ENCODE measurements at regions not wholly inside any gene's neighbourhood (a gene's known extent, or its start where the extent isn't known, plus 50 kb on each side); places are given as distances from the start of the nearest gene placed in this dataset.

DNA sequence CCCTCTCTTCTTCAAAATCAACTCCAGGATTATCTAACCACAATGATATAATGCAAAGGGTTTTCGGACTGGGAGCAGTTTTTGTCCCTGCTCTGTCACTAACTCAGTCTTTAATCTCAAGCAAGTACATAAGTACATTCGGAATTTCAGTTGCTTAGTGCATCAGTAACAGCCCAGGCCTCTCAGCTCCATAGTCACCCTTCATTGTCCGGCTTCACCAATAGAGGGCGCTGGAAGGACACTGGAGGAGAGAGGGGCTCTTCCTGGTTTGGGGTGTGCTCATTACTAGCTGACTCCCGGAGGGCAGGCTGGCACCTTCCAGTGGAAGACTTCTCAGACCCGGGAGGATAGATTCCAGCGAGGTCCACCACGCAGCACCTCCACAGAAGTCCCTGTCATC is 90.4 kb upstream of the PDGFD start:
- H2AK5ac ChIP-seq (ENCODE audit: low read depth, low read length), result no peak overlapping the region
- no peaks in the 10 kb centered on the region for H3K9me3 ChIP-seq (ENCODE audit: insufficient read depth in 2 of 2, low read depth in 1 of 2, low read length in 1 of 2)
- no peak overlapping the region for H2BK5ac ChIP-seq (ENCODE audit: low read depth, low read length)
- DNase-seq (ENCODE audit: low read depth in 1 of 2, low spot score in 2 of 2), result peak; percentile 65 to 87
- no peaks in the 10 kb centered on the region for H3K79me1 ChIP-seq (ENCODE audit: low read depth, low read length)
- no peaks in the 10 kb centered on the region; the same call in 1 of the 2 replicates for H3K23me2 ChIP-seq (ENCODE audit: low read depth, low read length)
- H4K5ac ChIP-seq (ENCODE audit: insufficient read length, low read depth, low read length), result no peak overlapping the region
- no peak overlapping the region for H3K27ac ChIP-seq (ENCODE audit: low read depth, low read length)
- no peak overlapping the region for H3K56ac ChIP-seq (replicated peaks; ENCODE audit: insufficient read length, low read depth, low read length)
- peak overlapping the region; percentile 98 for H2AFZ ChIP-seq (ENCODE audit: low read length)
- ChIA-PET POLR2A (ENCODE audit: partially characterized antibody) (no interaction called here), CTCF (ENCODE audit: partially characterized antibody) (interaction anchor here (0.5 to 2.1 kb wide), 23 partner anchors 10 to 1608 kb away, joined by 3 to 18 read pairs (median 3); no protein-coding TSS in a partner anchor)
- no peaks in the 10 kb centered on the region for H3K27me3 ChIP-seq (replicated peaks in 1 of 4; ENCODE audit: control insufficient read depth in 3 of 4, extremely low read depth in 1 of 4, insufficient read depth in 3 of 4, low read length in 3 of 4)
- H3K23ac ChIP-seq (ENCODE audit: insufficient read length), result no peak overlapping the region
- peak; percentile 96 for FAIRE-seq
- no peak overlapping the region for H3K14ac ChIP-seq (ENCODE audit: insufficient read length)
- no peaks in the 10 kb centered on the region for H3K4me1 ChIP-seq (replicated peaks in 1 of 4; ENCODE audit: control insufficient read depth in 3 of 4, insufficient read depth in 4 of 4, low read length in 3 of 4)
- H4K91ac ChIP-seq (replicated peaks; ENCODE audit: insufficient read length, low read length), result no peak overlapping the region
- no peak overlapping the region for H3K4ac ChIP-seq (replicated peaks; ENCODE audit: insufficient read length, low read depth, low read length)
- H3K36me3 ChIP-seq (ENCODE audit: control insufficient read depth in 2 of 4, insufficient read depth in 4 of 4, low read length in 3 of 4), result no peaks in the 10 kb centered on the region
- H4K8ac ChIP-seq (ENCODE audit: extremely low read depth, insufficient read depth, low read length), result no peak overlapping the region
- H2BK12ac ChIP-seq (ENCODE audit: low read depth, low read length), result no peak overlapping the region
- H4K20me1 ChIP-seq (replicated peaks in 1 of 2; ENCODE audit: control insufficient read depth in 1 of 2, insufficient read depth in 2 of 2, low read length in 2 of 2), result no peaks in the 10 kb centered on the region
- H2BK20ac ChIP-seq (ENCODE audit: low read length), result no peak overlapping the region
- no peaks in the 10 kb centered on the region for H3K79me2 ChIP-seq (ENCODE audit: control insufficient read depth in 1 of 2, insufficient read depth in 2 of 2, low read length in 2 of 2)
- 33% methylated on average over 8 of the region's 8 CpGs; no CpG with 5 or more reads in 1 of the 2 experiments for WGBS, 2 experiments (ENCODE audit: extremely low coverage in 1 of 2, insufficient coverage in 1 of 2, insufficient read length in 1 of 2, insufficient replicate concordance in 2 of 2, low coverage in 1 of 2, low lambda C conversion rate in 2 of 2, missing lambda C conversion rate in 1 of 2)
- H3K9ac ChIP-seq (replicated peaks in 1 of 4; ENCODE audit: extremely low read depth in 1 of 4, low read depth in 3 of 4, low read length in 3 of 4), result no peak overlapping the region
- no peak overlapping the region for H3K18ac ChIP-seq (ENCODE audit: extremely low read depth, low read length)
- TF ChIP-seq, protein P1, sequence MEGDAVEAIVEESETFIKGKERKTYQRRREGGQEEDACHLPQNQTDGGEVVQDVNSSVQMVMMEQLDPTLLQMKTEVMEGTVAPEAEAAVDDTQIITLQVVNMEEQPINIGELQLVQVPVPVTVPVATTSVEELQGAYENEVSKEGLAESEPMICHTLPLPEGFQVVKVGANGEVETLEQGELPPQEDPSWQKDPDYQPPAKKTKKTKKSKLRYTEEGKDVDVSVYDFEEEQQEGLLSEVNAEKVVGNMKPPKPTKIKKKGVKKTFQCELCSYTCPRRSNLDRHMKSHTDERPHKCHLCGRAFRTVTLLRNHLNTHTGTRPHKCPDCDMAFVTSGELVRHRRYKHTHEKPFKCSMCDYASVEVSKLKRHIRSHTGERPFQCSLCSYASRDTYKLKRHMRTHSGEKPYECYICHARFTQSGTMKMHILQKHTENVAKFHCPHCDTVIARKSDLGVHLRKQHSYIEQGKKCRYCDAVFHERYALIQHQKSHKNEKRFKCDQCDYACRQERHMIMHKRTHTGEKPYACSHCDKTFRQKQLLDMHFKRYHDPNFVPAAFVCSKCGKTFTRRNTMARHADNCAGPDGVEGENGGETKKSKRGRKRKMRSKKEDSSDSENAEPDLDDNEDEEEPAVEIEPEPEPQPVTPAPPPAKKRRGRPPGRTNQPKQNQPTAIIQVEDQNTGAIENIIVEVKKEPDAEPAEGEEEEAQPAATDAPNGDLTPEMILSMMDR (IDR thresholded peaks at IDR 0.05; ENCODE audit: control extremely low read depth in 1 of 3, insufficient read depth in 1 of 3, low read depth in 1 of 3, low read length in 3 of 3), result peak; percentile 81 to 95 (median 87)
- TF ChIP-seq, protein P2, sequence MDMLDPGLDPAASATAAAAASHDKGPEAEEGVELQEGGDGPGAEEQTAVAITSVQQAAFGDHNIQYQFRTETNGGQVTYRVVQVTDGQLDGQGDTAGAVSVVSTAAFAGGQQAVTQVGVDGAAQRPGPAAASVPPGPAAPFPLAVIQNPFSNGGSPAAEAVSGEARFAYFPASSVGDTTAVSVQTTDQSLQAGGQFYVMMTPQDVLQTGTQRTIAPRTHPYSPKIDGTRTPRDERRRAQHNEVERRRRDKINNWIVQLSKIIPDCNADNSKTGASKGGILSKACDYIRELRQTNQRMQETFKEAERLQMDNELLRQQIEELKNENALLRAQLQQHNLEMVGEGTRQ (IDR thresholded peaks at IDR 0.05; ENCODE audit: low read length), result no peak
- peak; percentile 95 to 97 for TF ChIP-seq RAD21 (IDR thresholded peaks at IDR 0.05 in 1 of 2, conservative IDR thresholded peaks at IDR 0.05 in 1 of 2; ENCODE audit: low read depth in 2 of 2, low read length in 2 of 2)
- no peak overlapping the region for H2BK120ac ChIP-seq (replicated peaks; ENCODE audit: low read depth, low read length)
- no peak overlapping the region for H3K4me3 ChIP-seq (ENCODE audit: extremely low read depth in 1 of 4, insufficient read depth in 2 of 4, low read depth in 3 of 4, low read length in 4 of 4)
- H2BK15ac ChIP-seq (ENCODE audit: low read length), result no peak overlapping the region
- H3K4me2 ChIP-seq (ENCODE audit: insufficient read depth in 1 of 2, low read depth in 2 of 2, low read length in 2 of 2), result no peak overlapping the region

All from H1 (cell line).